ENCODE measurements at regions not wholly inside any gene's neighbourhood (a gene's known extent, or its start where the extent isn't known, plus 50 kb on each side); places are given as distances from the start of the nearest gene placed in this dataset.

- CTCF ChIA-PET, result no interaction called here
Observed at GRCh38 chr2:220044383-220044782, 417.0 kb downstream of the SLC4A3 start.

DNA sequence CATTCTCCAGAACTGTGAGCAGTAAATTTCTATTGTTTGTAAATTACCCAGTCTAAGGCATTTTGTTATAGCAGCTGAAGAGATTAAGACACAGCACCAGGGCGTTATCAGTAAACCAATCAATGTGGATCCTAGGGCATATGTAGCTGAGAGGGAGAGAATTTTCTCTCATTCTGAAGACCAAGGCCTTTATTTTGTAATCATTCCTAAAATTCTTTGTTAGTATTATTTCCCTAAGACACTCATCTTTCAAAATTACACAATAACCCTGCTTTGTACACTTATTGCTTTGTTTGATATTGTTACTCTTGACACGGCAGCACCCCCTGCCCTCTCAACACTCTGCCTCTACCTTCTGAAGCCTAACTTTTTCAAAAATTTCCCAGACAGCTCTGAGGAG, 419.1 kb downstream of the SLC4A3 start:
- H3K9me3 Mint-ChIP-seq, result no peaks in the 10 kb centered on the region
- Histone ChIP-seq H3K27me3 (ENCODE audit: control insufficient read depth in 1 of 2, insufficient read depth in 2 of 2, low read length in 2 of 2) (no peaks in the 10 kb centered on the region), H3K36me3 (ENCODE audit: insufficient read depth, low read length) (no peaks in the 10 kb centered on the region), H3K9me3 (ENCODE audit: control insufficient read depth in 1 of 2, insufficient read depth in 1 of 2, low read length in 2 of 2) (no peaks in the 10 kb centered on the region), H3K4me3 (ENCODE audit: low read length) (no peak overlapping the region), H3K4me1 (ENCODE audit: insufficient read depth, low read length) (no peaks in the 10 kb centered on the region), H3K27ac (ENCODE audit: low read depth in 1 of 2, low read length in 2 of 2) (no peak overlapping the region)
- ATAC-seq (ENCODE audit: poor library complexity) (no peak), DNase-seq (no peak)
- H3K4me1 Mint-ChIP-seq (ENCODE audit: low read depth), result no peaks in the 10 kb centered on the region
- intact Hi-C loops (cut with DNase I, micrococcal nuclease), result no loop called here
- CTCF ChIA-PET, result no interaction called here
- H3K27ac Mint-ChIP-seq, result no peak overlapping the region
- no peak overlapping the region for H3K4me3 Mint-ChIP-seq
- H3K27me3 Mint-ChIP-seq, result no peaks in the 10 kb centered on the region
- TF ChIP-seq, protein P1, sequence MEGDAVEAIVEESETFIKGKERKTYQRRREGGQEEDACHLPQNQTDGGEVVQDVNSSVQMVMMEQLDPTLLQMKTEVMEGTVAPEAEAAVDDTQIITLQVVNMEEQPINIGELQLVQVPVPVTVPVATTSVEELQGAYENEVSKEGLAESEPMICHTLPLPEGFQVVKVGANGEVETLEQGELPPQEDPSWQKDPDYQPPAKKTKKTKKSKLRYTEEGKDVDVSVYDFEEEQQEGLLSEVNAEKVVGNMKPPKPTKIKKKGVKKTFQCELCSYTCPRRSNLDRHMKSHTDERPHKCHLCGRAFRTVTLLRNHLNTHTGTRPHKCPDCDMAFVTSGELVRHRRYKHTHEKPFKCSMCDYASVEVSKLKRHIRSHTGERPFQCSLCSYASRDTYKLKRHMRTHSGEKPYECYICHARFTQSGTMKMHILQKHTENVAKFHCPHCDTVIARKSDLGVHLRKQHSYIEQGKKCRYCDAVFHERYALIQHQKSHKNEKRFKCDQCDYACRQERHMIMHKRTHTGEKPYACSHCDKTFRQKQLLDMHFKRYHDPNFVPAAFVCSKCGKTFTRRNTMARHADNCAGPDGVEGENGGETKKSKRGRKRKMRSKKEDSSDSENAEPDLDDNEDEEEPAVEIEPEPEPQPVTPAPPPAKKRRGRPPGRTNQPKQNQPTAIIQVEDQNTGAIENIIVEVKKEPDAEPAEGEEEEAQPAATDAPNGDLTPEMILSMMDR (IDR thresholded peaks at IDR 0.05), result no peak
- H3K36me3 Mint-ChIP-seq (ENCODE audit: low read depth), result no peaks in the 10 kb centered on the region
- POLR2A ChIA-PET, result no interaction called here

More at GRCh38 chr2:220044383-220044782, 417.0 kb downstream of the SLC4A3 start:
- intact Hi-C loops (cut with DNase I, micrococcal nuclease), result no loop called here
- no peak overlapping the region for H3K27ac ChIP-seq (ENCODE audit: low read depth in 1 of 2, low read length in 2 of 2)
- Mint-ChIP-seq H3K4me1 (ENCODE audit: low read depth) (no peaks in the 10 kb centered on the region), H3K27ac (no peak overlapping the region), H3K27me3 (no peaks in the 10 kb centered on the region), H3K4me3 (no peak overlapping the region), H3K9me3 (no peaks in the 10 kb centered on the region), H3K36me3 (ENCODE audit: low read depth) (no peaks in the 10 kb centered on the region)
- H3K27me3 ChIP-seq (ENCODE audit: control insufficient read depth in 1 of 2, insufficient read depth in 2 of 2, low read length in 2 of 2), result no peaks in the 10 kb centered on the region
- DNase-seq (no peak), ATAC-seq (ENCODE audit: poor library complexity) (no peak)
- no peaks in the 10 kb centered on the region for H3K9me3 ChIP-seq (ENCODE audit: control insufficient read depth in 1 of 2, insufficient read depth in 1 of 2, low read length in 2 of 2)
- no peaks in the 10 kb centered on the region for H3K4me1 ChIP-seq (ENCODE audit: insufficient read depth, low read length)
- TF ChIP-seq, protein P1 (IDR thresholded peaks at IDR 0.05), result no peak
- no peaks in the 10 kb centered on the region for H3K36me3 ChIP-seq (ENCODE audit: insufficient read depth, low read length)
- H3K4me3 ChIP-seq (ENCODE audit: low read length), result no peak overlapping the region
- POLR2A ChIA-PET, result no interaction called here

DNA sequence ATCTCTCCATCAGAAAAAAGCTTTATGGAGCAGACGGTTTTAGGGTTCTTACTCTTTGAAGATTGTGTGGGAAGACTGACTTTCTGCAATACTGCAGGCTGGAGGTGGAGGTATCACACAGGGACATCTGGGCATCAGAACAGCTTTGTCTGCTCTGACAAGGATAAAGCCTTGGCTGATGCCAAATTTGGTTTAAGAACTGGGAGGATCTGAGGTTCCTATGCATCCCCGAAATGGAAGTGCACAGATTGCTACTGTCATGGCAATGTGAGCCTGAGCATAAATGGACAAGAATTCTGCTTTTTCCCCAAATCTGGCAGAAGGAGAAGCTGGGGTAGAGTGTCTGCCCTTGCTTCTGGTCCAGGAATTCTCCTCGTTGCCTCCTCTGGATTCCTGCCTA, 424.3 kb downstream of the SLC4A3 start:
- CTCF ChIA-PET, result no interaction called here

More for the DNA sequence above, 424.3 kb downstream of the SLC4A3 start:
- H3K4me3 Mint-ChIP-seq, result no peak overlapping the region
- ATAC-seq (ENCODE audit: poor library complexity) (no peak), DNase-seq (no peak)
- H3K9me3 ChIP-seq (ENCODE audit: control insufficient read depth in 1 of 2, insufficient read depth in 1 of 2, low read length in 2 of 2), result peaks cover 0 to 5% of the 10 kb centered on the region in 2 experiments
- H3K27me3 ChIP-seq (ENCODE audit: control insufficient read depth in 1 of 2, insufficient read depth in 2 of 2, low read length in 2 of 2), result no peaks in the 10 kb centered on the region
- H3K4me3 ChIP-seq (ENCODE audit: low read length), result no peak overlapping the region
- no peaks in the 10 kb centered on the region for H3K4me1 ChIP-seq (ENCODE audit: insufficient read depth, low read length)
- H3K9me3 Mint-ChIP-seq, result peaks cover 2% of the 10 kb centered on the region
- H3K27ac Mint-ChIP-seq, result no peak overlapping the region
- H3K27me3 Mint-ChIP-seq, result no peaks in the 10 kb centered on the region
- no peaks in the 10 kb centered on the region for H3K4me1 Mint-ChIP-seq (ENCODE audit: low read depth)
- H3K36me3 Mint-ChIP-seq (ENCODE audit: low read depth), result no peaks in the 10 kb centered on the region
- POLR2A ChIA-PET, result no interaction called here
- H3K36me3 ChIP-seq (ENCODE audit: insufficient read depth, low read length), result no peaks in the 10 kb centered on the region
- H3K27ac ChIP-seq (ENCODE audit: low read depth in 1 of 2, low read length in 2 of 2), result no peak overlapping the region
- intact Hi-C loops (cut with DNase I, micrococcal nuclease), result no loop called here
- TF ChIP-seq, protein P1 (IDR thresholded peaks at IDR 0.05), result no peak
